Lower lobe of right lung (tissue), 2 donors: ENCODE measurements at regions not wholly inside any gene's neighbourhood (a gene's known extent, or its start where the extent isn't known, plus 50 kb on each side); places are given as distances from the start of the nearest gene placed in this dataset.

Experiments
- ATAC-seq, 2 donors: fragments of 200-7000 bp; cut with Tn5 transposase; one replicate each; pipeline ENCODE4 v1.9.1; 2020 to 2022; ENCODE audit warnings: mild to moderate bottlenecking in 2 of 2, moderate library complexity in 2 of 2
- DNase-seq: peaks from one replicate; pipeline ENCODE4 v3.0.0-alpha.2; 2020
- H3K27ac ChIP-seq: fragments of 200-600 bp; one replicate; pipeline ENCODE4 v1.8.0; 2022
- H3K27me3 ChIP-seq: fragments of 200-600 bp; one replicate; pipeline ENCODE4 v1.8.0; 2022; ENCODE audit warnings: low read depth
- H3K36me3 ChIP-seq: fragments of 200-600 bp; one replicate; pipeline ENCODE4 v1.8.0; 2022; ENCODE audit warnings: mild to moderate bottlenecking
- H3K4me1 ChIP-seq: fragments of 200-600 bp; one replicate; pipeline ENCODE4 v1.8.0; 2022
- H3K4me3 ChIP-seq: fragments of 200-600 bp; one replicate; pipeline ENCODE4 v1.8.0; 2022; ENCODE audit warnings: mild to moderate bottlenecking
- H3K9me3 ChIP-seq: fragments of 200-600 bp; one replicate; pipeline ENCODE4 v1.8.0; 2022
- CTCF ChIP-seq: fragments of 200-600 bp; IDR thresholded peaks from one replicate; pipeline ENCODE4 v1.8.0; 2022; ENCODE audit warnings: antibody characterized with exemption, mild to moderate bottlenecking
- intact Hi-C: fragments of 100-400 bp; cut with DNase I; formaldehyde crosslinking; loops from one replicate; pipeline ENCODE4 v1.11.0; 2022
- donor health status: DM: no; HTN: yes; CAD: no; lungs with severe emphysema.

DNA sequence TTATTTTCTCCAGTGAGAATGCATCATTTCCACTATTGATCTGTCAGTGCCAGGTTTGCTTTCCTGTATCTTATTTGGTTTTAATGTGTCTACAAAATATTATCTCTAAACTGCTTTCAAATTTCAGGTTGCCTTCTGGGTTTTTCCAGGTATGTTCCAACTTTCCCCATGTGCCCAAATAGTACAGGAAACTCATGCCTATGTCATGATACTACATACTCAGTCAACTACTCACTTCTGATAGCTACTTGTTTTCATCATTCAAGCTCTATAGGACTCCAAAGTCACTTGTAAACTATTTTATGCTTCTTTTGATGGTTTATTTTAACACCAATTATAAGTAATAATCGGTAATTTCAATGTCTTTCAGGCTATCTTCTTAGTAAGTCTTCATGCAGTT, 134.8 kb upstream of the TTC14 start:
- DNase-seq: no peak
- no peaks in the 10 kb centered on the region for H3K4me1 ChIP-seq
- no peaks in the 10 kb centered on the region for H3K36me3 ChIP-seq
- ATAC-seq: no peak
- TF ChIP-seq CTCF: no peak
- H3K27ac ChIP-seq: no peak overlapping the region
- H3K9me3 ChIP-seq: no peaks in the 10 kb centered on the region
- no peaks in the 10 kb centered on the region for H3K27me3 ChIP-seq
- H3K4me3 ChIP-seq: no peak overlapping the region
- intact Hi-C loops: no loop called here

- H3K27me3 ChIP-seq: no peaks in the 10 kb centered on the region
- no peaks in the 10 kb centered on the region for H3K9me3 ChIP-seq
- DNase-seq (no peak), ATAC-seq (no peak)
- no peaks in the 10 kb centered on the region for H3K36me3 ChIP-seq
- H3K27ac ChIP-seq: no peak overlapping the region
- no peak for TF ChIP-seq CTCF
- H3K4me1 ChIP-seq: no peaks in the 10 kb centered on the region
- H3K4me3 ChIP-seq: no peak overlapping the region
- intact Hi-C loops: no loop called here
Observed at GRCh38 chr3:180469149-180469548, 132.8 kb upstream of the TTC14 start.

DNA sequence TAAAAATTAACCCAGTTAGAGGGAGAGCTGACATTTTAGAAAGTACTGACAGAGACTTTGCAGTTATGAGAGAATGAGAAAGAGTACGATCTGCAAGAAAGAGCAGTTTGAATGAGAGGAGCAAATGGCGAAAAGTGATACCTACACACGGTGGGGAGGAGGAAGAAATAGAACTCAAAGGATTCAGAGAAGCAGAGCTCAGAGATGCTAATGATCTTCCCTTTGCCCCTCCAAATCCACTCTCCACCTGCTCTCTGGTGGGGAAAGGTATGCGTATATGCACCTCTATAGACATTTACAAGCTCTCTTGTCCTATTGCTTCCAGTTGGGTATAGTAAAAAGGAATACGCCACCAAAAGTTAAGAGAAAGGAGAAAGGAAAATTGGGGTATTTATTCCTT, 123.3 kb upstream of the TTC14 start:
- Histone ChIP-seq H3K27me3 (no peaks in the 10 kb centered on the region), H3K27ac (no peak overlapping the region), H3K9me3 (no peaks in the 10 kb centered on the region), H3K36me3 (no peaks in the 10 kb centered on the region), H3K4me3 (no peak overlapping the region), H3K4me1 (no peaks in the 10 kb centered on the region)
- no peak for DNase-seq
- TF ChIP-seq CTCF: no peak
- ATAC-seq: no peak
- intact Hi-C loops: no loop called here

DNA sequence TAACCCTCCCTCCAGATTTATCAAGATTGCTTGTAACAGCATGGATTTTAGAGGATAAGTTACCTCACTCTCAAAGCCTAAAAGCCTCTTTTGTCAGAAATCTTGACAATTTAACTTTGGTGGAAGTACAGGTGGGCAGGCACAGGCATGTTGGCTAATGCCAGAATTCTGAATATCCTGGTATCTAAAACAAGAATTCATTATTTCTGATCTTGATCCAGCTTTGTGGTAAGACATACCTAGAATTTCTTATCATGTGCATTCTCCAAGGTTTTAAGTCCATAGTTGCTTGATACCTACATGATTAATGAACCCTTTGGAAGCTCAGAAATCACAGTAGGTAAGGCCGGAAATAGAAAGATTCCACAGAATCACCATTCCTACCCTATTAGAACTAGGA, 109.9 kb upstream of the TTC14 start:
- H3K27me3 ChIP-seq: no peaks in the 10 kb centered on the region
- no peak for DNase-seq
- H3K27ac ChIP-seq: no peak overlapping the region
- no peak for ATAC-seq
- no peaks in the 10 kb centered on the region for H3K36me3 ChIP-seq
- intact Hi-C loops: no loop called here
- no peak overlapping the region for H3K4me3 ChIP-seq
- no peaks in the 10 kb centered on the region for H3K4me1 ChIP-seq
- H3K9me3 ChIP-seq: peaks cover 5% of the 10 kb centered on the region
- TF ChIP-seq CTCF: no peak

DNA sequence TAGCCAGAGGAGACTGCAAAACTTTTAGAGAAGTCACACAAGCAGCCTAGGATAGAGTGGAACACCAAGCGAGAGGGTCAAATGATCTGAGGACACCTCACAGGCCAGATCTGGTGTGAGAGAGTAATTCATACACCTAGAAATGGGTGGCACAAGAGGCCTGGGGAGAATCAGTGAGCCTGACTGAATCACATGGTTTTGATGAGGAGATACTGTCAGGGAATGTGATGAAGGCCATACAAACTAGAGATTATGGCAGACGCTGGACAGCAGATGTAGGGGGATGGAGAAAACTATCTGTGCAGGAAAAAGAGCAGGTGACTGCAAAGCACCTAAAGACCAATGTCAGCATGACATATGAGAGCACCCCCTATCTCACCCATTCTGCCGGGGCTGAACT, 105.0 kb upstream of the TTC14 start:
- Histone ChIP-seq H3K9me3 (peaks cover 12% of the 10 kb centered on the region), H3K4me1 (no peaks in the 10 kb centered on the region), H3K4me3 (no peak overlapping the region), H3K27me3 (no peaks in the 10 kb centered on the region), H3K27ac (no peak overlapping the region), H3K36me3 (no peaks in the 10 kb centered on the region)
- no peak for ATAC-seq
- intact Hi-C loops: no loop called here
- no peak for TF ChIP-seq CTCF
- DNase-seq: no peak

DNA sequence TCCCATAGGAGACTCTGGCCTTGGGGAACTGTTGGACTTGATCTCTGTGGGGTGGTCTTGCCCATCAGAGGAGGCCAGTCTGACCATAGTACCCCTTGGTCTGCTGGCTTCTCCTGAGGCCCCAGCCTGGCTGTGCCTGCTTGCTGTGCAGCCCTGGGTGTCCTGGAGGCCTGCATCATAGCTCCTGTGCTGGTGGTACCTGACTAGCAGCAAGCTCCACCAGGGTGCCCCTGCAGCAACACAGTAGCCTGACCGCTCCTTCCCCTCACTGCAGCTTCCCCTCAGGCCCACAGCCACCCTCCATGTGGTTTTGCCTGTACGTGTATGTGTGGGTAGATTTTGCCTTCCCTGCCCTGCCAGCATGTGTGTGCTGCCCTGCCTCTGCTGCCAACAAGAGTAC, 85.6 kb upstream of the TTC14 start:
- ATAC-seq: no peak

More for the DNA sequence above, 85.6 kb upstream of the TTC14 start:
- intact Hi-C loops: no loop called here
- no peaks in the 10 kb centered on the region for H3K36me3 ChIP-seq
- H3K9me3 ChIP-seq: no peaks in the 10 kb centered on the region
- no peaks in the 10 kb centered on the region for H3K27me3 ChIP-seq
- H3K4me3 ChIP-seq: no peak overlapping the region
- DNase-seq: no peak
- H3K27ac ChIP-seq: no peak overlapping the region
- no peaks in the 10 kb centered on the region for H3K4me1 ChIP-seq
- TF ChIP-seq CTCF: no peak
